GM23338 (cell line): ENCODE measurements at regions not wholly inside any gene's neighbourhood (a gene's known extent, or its start where the extent isn't known, plus 50 kb on each side); places are given as distances from the start of the nearest gene placed in this dataset.

Experiments used
- ATAC-seq: fragments of 200-7000 bp; cut with Tn5 transposase; 3 replicates; pipeline ENCODE4 v1.9.1; 2020
- DNase-seq: peaks from one replicate; pipeline ENCODE4 v3.0.0-alpha.2; 2015; ENCODE audit warnings: low spot score
- H2AFZ ChIP-seq: fragments of 200-600 bp; sonication (generic); 2 replicates; pipeline ENCODE4 v1.8.0; 2016; ENCODE audit warnings: antibody characterized with exemption, mild to moderate bottlenecking, moderate library complexity
- H3F3A ChIP-seq: fragments of 200-600 bp; sonication (generic); replicated peaks from 2 replicates; pipeline ENCODE4 v1.8.0; 2017; ENCODE audit warnings: antibody characterized with exemption, mixed run types, low read depth
- H3K27ac ChIP-seq: fragments of 200-600 bp; sonication (generic); 2 replicates; pipeline ENCODE4 v1.6.1; 2016; ENCODE audit warnings: low read depth
- H3K27me3 ChIP-seq: fragments of 200-600 bp; sonication (generic); 2 replicates; pipeline ENCODE4 v1.8.0; 2016; ENCODE audit warnings: mild to moderate bottlenecking, mixed run types, moderate library complexity; ENCODE audit not compliant: insufficient read depth
- H3K36me3 ChIP-seq: fragments of 200-600 bp; sonication (generic); 2 replicates; pipeline ENCODE4 v1.8.0; 2016; ENCODE audit warnings: mild to moderate bottlenecking; ENCODE audit not compliant: insufficient read depth
- H3K4me1 ChIP-seq: fragments of 200-600 bp; sonication (generic); 2 replicates; pipeline ENCODE4 v1.8.0; 2016; ENCODE audit warnings: mild to moderate bottlenecking, moderate library complexity; ENCODE audit not compliant: insufficient read depth
- H3K4me2 ChIP-seq: fragments of 200-600 bp; sonication (generic); 2 replicates; pipeline ENCODE4 v1.7.1; 2017; ENCODE audit warnings: mixed run types
- H3K4me3 ChIP-seq: fragments of 200-600 bp; sonication (generic); 2 replicates; pipeline ENCODE4 v1.6.1; 2016; ENCODE audit warnings: mixed run types
- H3K79me2 ChIP-seq: fragments of 200-600 bp; sonication (generic); replicated peaks from 2 replicates; pipeline ENCODE4 v1.8.0; 2017; ENCODE audit warnings: mild to moderate bottlenecking; ENCODE audit not compliant: insufficient read depth
- H3K9me2 ChIP-seq: fragments of 200-600 bp; sonication (generic); 2 replicates; pipeline ENCODE4 v1.8.0; 2017; ENCODE audit not compliant: insufficient read depth
- H4K20me1 ChIP-seq: fragments of 200-600 bp; sonication (generic); replicated peaks from 2 replicates; pipeline ENCODE4 v1.8.0; 2017; ENCODE audit warnings: mild to moderate bottlenecking; ENCODE audit not compliant: insufficient read depth
- H3K27ac Mint-ChIP-seq: 2 replicates; pipeline ENCODE4 v1.8.0; 2020; ENCODE audit warnings: inconsistent platforms, mild to moderate bottlenecking, moderate library complexity, mixed read lengths
- H3K27me3 Mint-ChIP-seq: 3 replicates; pipeline ENCODE4 v1.8.0; 2022; ENCODE audit warnings: low read depth, mild to moderate bottlenecking, moderate library complexity, mixed read lengths, inconsistent platforms; ENCODE audit not compliant: insufficient read depth, poor library complexity
- H3K36me3 Mint-ChIP-seq: 3 replicates; pipeline ENCODE4 v1.8.0; 2021; ENCODE audit warnings: low read depth, mild to moderate bottlenecking, inconsistent platforms, moderate library complexity, mixed read lengths
- H3K4me1 Mint-ChIP-seq: 3 replicates; pipeline ENCODE4 v1.8.0; 2020; ENCODE audit warnings: mild to moderate bottlenecking, inconsistent platforms, mixed read lengths
- H3K4me3 Mint-ChIP-seq: 3 replicates; pipeline ENCODE4 v1.8.0; 2021; ENCODE audit warnings: moderate library complexity, mild to moderate bottlenecking, inconsistent platforms, mixed read lengths
- H3K9me3 Mint-ChIP-seq: 3 replicates; pipeline ENCODE4 v1.8.0; 2020; ENCODE audit warnings: moderate library complexity, mild to moderate bottlenecking, inconsistent platforms, mixed read lengths
- CREB1 ChIP-seq: fragments of 250-450 bp; sonication (Bioruptor Pico); IDR thresholded peaks from 2 replicates; pipeline ENCODE4 v1.5.0; 2020; ENCODE audit warnings: low read depth, mild to moderate bottlenecking, moderate library complexity
- EZH2 ChIP-seq: fragments of 200-600 bp; sonication (generic); IDR thresholded peaks from one replicate; pipeline ENCODE4 v1.8.0; 2017; ENCODE audit warnings: antibody characterized with exemption, mild to moderate bottlenecking, low read depth; ENCODE audit not compliant: unreplicated experiment
- EZH2phosphoT487 ChIP-seq: fragments of 200-600 bp; sonication (generic); IDR thresholded peaks from one replicate; pipeline ENCODE4 v1.8.1; 2018; ENCODE audit warnings: antibody characterized with exemption; ENCODE audit not compliant: unreplicated experiment
- JUNB ChIP-seq: IDR thresholded peaks from one replicate; pipeline ENCODE4 v1.6.1; 2016; ENCODE audit warnings: antibody characterized with exemption; ENCODE audit not compliant: unreplicated experiment
- NANOG ChIP-seq: IDR thresholded peaks from 2 replicates; pipeline ENCODE4 v1.6.1; 2016; ENCODE audit warnings: antibody characterized with exemption, borderline replicate concordance
- POLR2AphosphoS5 ChIP-seq: IDR thresholded peaks from 2 replicates; pipeline ENCODE4 v1.6.1; 2016; ENCODE audit warnings: antibody characterized with exemption, low read depth
- STAT1 ChIP-seq: IDR thresholded peaks from one replicate; pipeline ENCODE4 v1.6.1; 2016; ENCODE audit warnings: antibody characterized with exemption; ENCODE audit not compliant: unreplicated experiment
- TF ChIP-seq, protein P1 (sequence below): fragments of 250-450 bp; sonication (Bioruptor Pico); IDR thresholded peaks from 2 replicates; pipeline ENCODE4 v1.5.0; 2020; ENCODE audit warnings: mild to moderate bottlenecking, moderate library complexity
- TF ChIP-seq, protein P2 (sequence below): IDR thresholded peaks from 2 replicates; pipeline ENCODE4 v1.6.1; 2016; ENCODE audit warnings: antibody characterized with exemption

DNA sequence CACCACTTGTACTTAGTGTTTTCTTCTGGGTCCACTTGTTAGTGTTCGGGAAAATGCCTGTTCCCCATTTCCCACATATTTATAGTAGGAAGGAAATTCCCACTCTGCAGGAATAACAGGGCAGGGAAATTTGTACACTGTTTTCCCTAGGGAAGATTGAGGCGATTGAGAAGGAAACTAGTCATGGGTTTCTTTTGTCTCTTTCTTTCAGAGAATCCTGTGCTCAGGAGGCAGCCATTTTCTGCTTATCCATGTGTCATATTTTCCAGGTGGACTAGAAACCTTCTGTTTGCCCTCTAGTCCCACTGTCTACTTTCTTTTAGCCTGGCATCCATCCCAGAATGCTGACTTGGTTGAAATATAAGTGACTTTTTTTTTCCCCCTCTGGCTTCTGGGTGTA lies 299.1 kb upstream of the ANKRD50 start (continued):
- TF ChIP-seq, protein P1, sequence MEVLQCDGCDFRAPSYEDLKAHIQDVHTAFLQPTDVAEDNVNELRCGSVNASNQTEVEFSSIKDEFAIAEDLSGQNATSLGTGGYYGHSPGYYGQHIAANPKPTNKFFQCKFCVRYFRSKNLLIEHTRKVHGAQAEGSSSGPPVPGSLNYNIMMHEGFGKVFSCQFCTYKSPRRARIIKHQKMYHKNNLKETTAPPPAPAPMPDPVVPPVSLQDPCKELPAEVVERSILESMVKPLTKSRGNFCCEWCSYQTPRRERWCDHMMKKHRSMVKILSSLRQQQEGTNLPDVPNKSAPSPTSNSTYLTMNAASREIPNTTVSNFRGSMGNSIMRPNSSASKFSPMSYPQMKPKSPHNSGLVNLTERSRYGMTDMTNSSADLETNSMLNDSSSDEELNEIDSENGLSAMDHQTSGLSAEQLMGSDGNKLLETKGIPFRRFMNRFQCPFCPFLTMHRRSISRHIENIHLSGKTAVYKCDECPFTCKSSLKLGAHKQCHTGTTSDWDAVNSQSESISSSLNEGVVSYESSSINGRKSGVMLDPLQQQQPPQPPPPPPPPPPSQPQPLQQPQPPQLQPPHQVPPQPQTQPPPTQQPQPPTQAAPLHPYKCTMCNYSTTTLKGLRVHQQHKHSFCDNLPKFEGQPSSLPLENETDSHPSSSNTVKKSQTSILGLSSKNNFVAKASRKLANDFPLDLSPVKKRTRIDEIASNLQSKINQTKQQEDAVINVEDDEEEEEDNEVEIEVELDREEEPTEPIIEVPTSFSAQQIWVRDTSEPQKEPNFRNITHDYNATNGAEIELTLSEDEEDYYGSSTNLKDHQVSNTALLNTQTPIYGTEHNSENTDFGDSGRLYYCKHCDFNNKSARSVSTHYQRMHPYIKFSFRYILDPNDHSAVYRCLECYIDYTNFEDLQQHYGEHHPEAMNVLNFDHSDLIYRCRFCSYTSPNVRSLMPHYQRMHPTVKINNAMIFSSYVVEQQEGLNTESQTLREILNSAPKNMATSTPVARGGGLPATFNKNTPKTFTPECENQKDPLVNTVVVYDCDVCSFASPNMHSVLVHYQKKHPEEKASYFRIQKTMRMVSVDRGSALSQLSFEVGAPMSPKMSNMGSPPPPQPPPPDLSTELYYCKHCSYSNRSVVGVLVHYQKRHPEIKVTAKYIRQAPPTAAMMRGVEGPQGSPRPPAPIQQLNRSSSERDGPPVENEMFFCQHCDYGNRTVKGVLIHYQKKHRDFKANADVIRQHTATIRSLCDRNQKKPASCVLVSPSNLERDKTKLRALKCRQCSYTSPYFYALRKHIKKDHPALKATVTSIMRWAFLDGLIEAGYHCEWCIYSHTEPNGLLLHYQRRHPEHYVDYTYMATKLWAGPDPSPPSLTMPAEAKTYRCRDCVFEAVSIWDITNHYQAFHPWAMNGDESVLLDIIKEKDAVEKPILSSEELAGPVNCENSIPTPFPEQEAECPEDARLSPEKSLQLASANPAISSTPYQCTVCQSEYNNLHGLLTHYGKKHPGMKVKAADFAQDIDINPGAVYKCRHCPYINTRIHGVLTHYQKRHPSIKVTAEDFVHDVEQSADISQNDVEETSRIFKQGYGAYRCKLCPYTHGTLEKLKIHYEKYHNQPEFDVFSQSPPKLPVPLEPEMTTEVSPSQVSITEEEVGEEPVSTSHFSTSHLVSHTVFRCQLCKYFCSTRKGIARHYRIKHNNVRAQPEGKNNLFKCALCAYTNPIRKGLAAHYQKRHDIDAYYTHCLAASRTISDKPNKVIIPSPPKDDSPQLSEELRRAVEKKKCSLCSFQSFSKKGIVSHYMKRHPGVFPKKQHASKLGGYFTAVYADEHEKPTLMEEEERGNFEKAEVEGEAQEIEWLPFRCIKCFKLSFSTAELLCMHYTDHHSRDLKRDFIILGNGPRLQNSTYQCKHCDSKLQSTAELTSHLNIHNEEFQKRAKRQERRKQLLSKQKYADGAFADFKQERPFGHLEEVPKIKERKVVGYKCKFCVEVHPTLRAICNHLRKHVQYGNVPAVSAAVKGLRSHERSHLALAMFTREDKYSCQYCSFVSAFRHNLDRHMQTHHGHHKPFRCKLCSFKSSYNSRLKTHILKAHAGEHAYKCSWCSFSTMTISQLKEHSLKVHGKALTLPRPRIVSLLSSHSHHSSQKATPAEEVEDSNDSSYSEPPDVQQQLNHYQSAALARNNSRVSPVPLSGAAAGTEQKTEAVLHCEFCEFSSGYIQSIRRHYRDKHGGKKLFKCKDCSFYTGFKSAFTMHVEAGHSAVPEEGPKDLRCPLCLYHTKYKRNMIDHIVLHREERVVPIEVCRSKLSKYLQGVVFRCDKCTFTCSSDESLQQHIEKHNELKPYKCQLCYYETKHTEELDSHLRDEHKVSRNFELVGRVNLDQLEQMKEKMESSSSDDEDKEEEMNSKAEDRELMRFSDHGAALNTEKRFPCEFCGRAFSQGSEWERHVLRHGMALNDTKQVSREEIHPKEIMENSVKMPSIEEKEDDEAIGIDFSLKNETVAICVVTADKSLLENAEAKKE (CRISPR knock-in tag), result no peak
- TF ChIP-seq JUNB, result no peak
- TF ChIP-seq STAT1, result no peak
- TF ChIP-seq POLR2AphosphoS5, result no peak
- no peak for TF ChIP-seq EZH2phosphoT487
- no peak for TF ChIP-seq NANOG

DNA sequence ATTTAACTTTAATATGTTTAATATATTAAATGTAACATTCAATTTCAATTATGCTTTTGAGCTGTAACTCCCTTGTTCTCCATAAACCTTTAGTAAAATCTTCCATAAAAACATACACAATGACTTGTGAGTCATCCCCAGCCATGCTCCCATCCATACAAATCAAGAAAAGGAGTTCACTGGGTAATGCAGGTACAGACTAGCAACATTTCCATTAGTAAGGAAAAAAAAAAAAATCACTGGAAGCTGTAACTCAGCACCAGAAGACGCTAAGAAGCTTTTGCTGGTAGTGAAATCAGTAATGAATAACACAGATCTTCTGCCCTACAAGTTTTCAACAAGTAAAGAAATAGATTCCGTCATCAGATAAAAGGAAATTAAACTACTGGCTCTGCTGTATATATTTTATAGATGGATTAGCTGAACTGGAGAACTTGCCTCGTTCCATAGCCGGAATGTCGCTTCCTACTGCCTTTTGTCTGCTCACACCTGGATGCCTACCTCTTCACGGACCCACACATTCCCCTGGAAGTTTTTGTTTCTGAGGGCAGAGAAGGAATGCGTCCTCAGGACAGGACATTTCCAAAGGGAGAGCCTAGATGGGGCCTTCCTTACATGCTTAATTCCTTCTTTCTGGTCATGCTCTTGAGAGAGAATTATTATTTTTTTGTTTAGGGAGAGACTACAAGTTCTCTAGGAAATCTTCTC lies 298.4 kb upstream of the ANKRD50 start:
- H2AFZ ChIP-seq, result peak overlapping the region; percentile 0; the same call in 1 of the 2 replicates
- ATAC-seq (peak; percentile 95), DNase-seq (peak; percentile 73)
- H3K27ac ChIP-seq, result no peak overlapping the region; the same call in 1 of the 2 replicates
- no peaks in the 10 kb centered on the region for H3K27me3 ChIP-seq
- H3K79me2 ChIP-seq, result no peaks in the 10 kb centered on the region
- Mint-ChIP-seq H3K36me3 (peaks cover 25% of the 10 kb centered on the region), H3K27ac (peak overlapping the region; percentile 78), H3K27me3 (no peaks in the 10 kb centered on the region), H3K9me3 (peaks cover 12% of the 10 kb centered on the region), H3K4me3 (peak overlapping the region; percentile 1; the same call in 1 of the 3 replicates), H3K4me1 (peaks cover 12% of the 10 kb centered on the region)
- H3K4me1 ChIP-seq, result peaks cover 3% of the 10 kb centered on the region; the same call in 1 of the 2 replicates
- H3K36me3 ChIP-seq, result peaks cover 5% of the 10 kb centered on the region; the same call in 1 of the 2 replicates
- H3K4me3 ChIP-seq, result no peak overlapping the region
- peaks cover 12% of the 10 kb centered on the region for H3K9me2 ChIP-seq
- no peaks in the 10 kb centered on the region for H3F3A ChIP-seq
- no peaks in the 10 kb centered on the region for H4K20me1 ChIP-seq
- no peak overlapping the region for H3K4me2 ChIP-seq
- no peak for TF ChIP-seq CREB1 (CRISPR knock-in tag)
- no peak for TF ChIP-seq EZH2
- TF ChIP-seq, protein P2, sequence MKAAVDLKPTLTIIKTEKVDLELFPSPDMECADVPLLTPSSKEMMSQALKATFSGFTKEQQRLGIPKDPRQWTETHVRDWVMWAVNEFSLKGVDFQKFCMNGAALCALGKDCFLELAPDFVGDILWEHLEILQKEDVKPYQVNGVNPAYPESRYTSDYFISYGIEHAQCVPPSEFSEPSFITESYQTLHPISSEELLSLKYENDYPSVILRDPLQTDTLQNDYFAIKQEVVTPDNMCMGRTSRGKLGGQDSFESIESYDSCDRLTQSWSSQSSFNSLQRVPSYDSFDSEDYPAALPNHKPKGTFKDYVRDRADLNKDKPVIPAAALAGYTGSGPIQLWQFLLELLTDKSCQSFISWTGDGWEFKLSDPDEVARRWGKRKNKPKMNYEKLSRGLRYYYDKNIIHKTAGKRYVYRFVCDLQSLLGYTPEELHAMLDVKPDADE, result no peak
- TF ChIP-seq STAT1, result no peak
